ENCODE measurements at regions not wholly inside any gene's neighbourhood (a gene's known extent, or its start where the extent isn't known, plus 50 kb on each side); places are given as distances from the start of the nearest gene placed in this dataset.

- no peak for ATAC-seq (ENCODE audit: insufficient number of reproducible peaks, low FRiP score, low read depth)
- H3K36me3 ChIP-seq, result no peaks in the 10 kb centered on the region
- no peak for TF ChIP-seq CTCF (IDR thresholded peaks at IDR 0.05)
- H3K9me3 ChIP-seq, result no peaks in the 10 kb centered on the region
- H3K4me1 ChIP-seq (ENCODE audit: control insufficient read depth in 1 of 2, low read depth in 2 of 2), result peaks cover 18 to 29% of the 10 kb centered on the region in 2 donors
- DNase-seq (ENCODE audit: low spot score), result no peak
- no peaks in the 10 kb centered on the region for H3K27me3 ChIP-seq (replicated peaks; ENCODE audit: insufficient read depth)
- peak overlapping the region; percentile 40 to 74 for H3K27ac ChIP-seq
- peak overlapping the region; percentile 46 for H3K4me3 ChIP-seq
Observed at GRCh38 chr3:28860307-28860706, 420.6 kb upstream of the RBMS3 start.

- no peaks in the 10 kb centered on the region for H3K36me3 ChIP-seq
- TF ChIP-seq CTCF (IDR thresholded peaks at IDR 0.05), result no peak
- DNase-seq (ENCODE audit: low spot score) (no peak), ATAC-seq (ENCODE audit: insufficient number of reproducible peaks, low FRiP score, low read depth) (no peak)
- no peaks in the 10 kb centered on the region for H3K9me3 ChIP-seq
- no peaks in the 10 kb centered on the region for H3K27me3 ChIP-seq (replicated peaks; ENCODE audit: insufficient read depth)
- peaks cover 18 to 29% of the 10 kb centered on the region in 2 donors for H3K4me1 ChIP-seq (ENCODE audit: control insufficient read depth in 1 of 2, low read depth in 2 of 2)
- no peak overlapping the region for H3K4me3 ChIP-seq
- no peak overlapping the region for H3K27ac ChIP-seq
Observed at GRCh38 chr3:28863186-28863585, 417.7 kb upstream of the RBMS3 start.

- no peak for DNase-seq (ENCODE audit: low spot score)
- no peak for ATAC-seq (ENCODE audit: insufficient number of reproducible peaks, low FRiP score, low read depth)
- Histone ChIP-seq H3K9me3 (no peaks in the 10 kb centered on the region), H3K4me3 (no peak overlapping the region), H3K27ac (no peak overlapping the region), H3K27me3 (replicated peaks; ENCODE audit: insufficient read depth) (no peaks in the 10 kb centered on the region), H3K36me3 (no peaks in the 10 kb centered on the region), H3K4me1 (ENCODE audit: control insufficient read depth in 1 of 2, low read depth in 2 of 2) (no peaks in the 10 kb centered on the region)
- TF ChIP-seq CTCF (IDR thresholded peaks at IDR 0.05), result no peak
Observed at GRCh38 chr3:28867836-28868235, 413.0 kb upstream of the RBMS3 start.

GRCh38 chr3:28868897-28869296, 412.0 kb upstream of the RBMS3 start:
- no peak for ATAC-seq (ENCODE audit: insufficient number of reproducible peaks, low FRiP score, low read depth)
- H3K36me3 ChIP-seq, result no peaks in the 10 kb centered on the region
- no peaks in the 10 kb centered on the region for H3K4me1 ChIP-seq (ENCODE audit: control insufficient read depth in 1 of 2, low read depth in 2 of 2)
- no peak overlapping the region for H3K4me3 ChIP-seq
- no peak for TF ChIP-seq CTCF (IDR thresholded peaks at IDR 0.05)
- no peaks in the 10 kb centered on the region for H3K9me3 ChIP-seq
- H3K27ac ChIP-seq, result no peak overlapping the region
- no peak for DNase-seq (ENCODE audit: low spot score)
- no peaks in the 10 kb centered on the region for H3K27me3 ChIP-seq (replicated peaks; ENCODE audit: insufficient read depth)

- Histone ChIP-seq H3K27ac (no peak overlapping the region), H3K27me3 (replicated peaks; ENCODE audit: insufficient read depth) (no peaks in the 10 kb centered on the region), H3K9me3 (no peaks in the 10 kb centered on the region), H3K36me3 (no peaks in the 10 kb centered on the region), H3K4me1 (ENCODE audit: control insufficient read depth in 1 of 2, low read depth in 2 of 2) (no peaks in the 10 kb centered on the region), H3K4me3 (no peak overlapping the region)
- no peak for TF ChIP-seq CTCF (IDR thresholded peaks at IDR 0.05)
- no peak for DNase-seq (ENCODE audit: low spot score)
- no peak for ATAC-seq (ENCODE audit: insufficient number of reproducible peaks, low FRiP score, low read depth)
Observed at GRCh38 chr3:28877912-28878311, 403.0 kb upstream of the RBMS3 start.
